ENCODE measurements at regions not wholly inside any gene's neighbourhood (a gene's known extent, or its start where the extent isn't known, plus 50 kb on each side); places are given as distances from the start of the nearest gene placed in this dataset.

DNA sequence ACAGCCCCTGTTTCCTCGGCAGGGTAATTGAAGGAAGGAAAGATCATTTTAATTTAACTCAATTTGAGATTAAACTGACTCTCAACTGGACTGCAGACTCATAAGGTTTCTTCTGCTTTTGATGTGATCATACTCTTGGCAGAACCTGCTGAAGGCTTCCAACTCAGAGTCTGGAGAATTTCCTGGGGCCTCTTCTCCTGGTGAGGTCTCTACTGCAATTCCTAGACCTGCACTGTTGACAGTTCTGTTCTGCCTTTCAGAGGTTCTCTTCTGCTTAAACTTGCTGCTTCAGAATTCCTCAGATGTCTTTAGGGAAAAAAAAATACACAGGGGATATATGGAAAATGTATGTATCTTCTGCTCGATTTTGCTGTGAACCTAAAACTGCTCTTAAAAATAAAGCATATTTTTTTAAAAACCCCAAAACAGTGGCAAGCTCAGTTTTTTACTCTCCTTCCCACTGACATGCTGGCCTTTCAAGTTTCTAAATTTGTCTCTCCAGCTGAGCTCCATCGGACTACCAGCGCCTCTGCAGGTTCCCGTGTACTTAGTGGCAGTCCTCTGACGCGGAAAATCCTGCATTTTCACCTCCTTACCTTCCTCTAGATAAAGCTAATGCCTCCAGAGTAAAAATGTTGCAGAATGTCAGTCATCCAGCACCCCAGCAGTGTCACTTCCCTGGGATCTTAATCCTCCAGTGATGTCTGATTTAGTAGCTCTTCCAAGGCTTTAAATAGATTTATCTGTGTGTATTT, 733.5 kb upstream of the SGCG start:
- Histone ChIP-seq H3K27me3 (no peaks in the 10 kb centered on the region), H3K9me3 (no peaks in the 10 kb centered on the region), H3K4me3 (no peak overlapping the region), H3K27ac (no peak overlapping the region), H3K36me3 (no peaks in the 10 kb centered on the region), H3K4me1 (peaks cover 8% of the 10 kb centered on the region in 2 donors)
- in situ Hi-C loops (cut with MboI; ENCODE audit: low sequenced_read_pairs in 4 of 4), result no loop called here
- TF ChIP-seq, protein P1, sequence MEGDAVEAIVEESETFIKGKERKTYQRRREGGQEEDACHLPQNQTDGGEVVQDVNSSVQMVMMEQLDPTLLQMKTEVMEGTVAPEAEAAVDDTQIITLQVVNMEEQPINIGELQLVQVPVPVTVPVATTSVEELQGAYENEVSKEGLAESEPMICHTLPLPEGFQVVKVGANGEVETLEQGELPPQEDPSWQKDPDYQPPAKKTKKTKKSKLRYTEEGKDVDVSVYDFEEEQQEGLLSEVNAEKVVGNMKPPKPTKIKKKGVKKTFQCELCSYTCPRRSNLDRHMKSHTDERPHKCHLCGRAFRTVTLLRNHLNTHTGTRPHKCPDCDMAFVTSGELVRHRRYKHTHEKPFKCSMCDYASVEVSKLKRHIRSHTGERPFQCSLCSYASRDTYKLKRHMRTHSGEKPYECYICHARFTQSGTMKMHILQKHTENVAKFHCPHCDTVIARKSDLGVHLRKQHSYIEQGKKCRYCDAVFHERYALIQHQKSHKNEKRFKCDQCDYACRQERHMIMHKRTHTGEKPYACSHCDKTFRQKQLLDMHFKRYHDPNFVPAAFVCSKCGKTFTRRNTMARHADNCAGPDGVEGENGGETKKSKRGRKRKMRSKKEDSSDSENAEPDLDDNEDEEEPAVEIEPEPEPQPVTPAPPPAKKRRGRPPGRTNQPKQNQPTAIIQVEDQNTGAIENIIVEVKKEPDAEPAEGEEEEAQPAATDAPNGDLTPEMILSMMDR (IDR thresholded peaks at IDR 0.05 in 4 of 5, conservative IDR thresholded peaks at IDR 0.05 in 1 of 5), result no peak
- TF ChIP-seq POLR2A (IDR thresholded peaks at IDR 0.05), result no peak
- ATAC-seq (no peak), DNase-seq (no peak)
- intact Hi-C loops (cut with DNase I; ENCODE audit: low total_unique reads), result no loop called here

DNA sequence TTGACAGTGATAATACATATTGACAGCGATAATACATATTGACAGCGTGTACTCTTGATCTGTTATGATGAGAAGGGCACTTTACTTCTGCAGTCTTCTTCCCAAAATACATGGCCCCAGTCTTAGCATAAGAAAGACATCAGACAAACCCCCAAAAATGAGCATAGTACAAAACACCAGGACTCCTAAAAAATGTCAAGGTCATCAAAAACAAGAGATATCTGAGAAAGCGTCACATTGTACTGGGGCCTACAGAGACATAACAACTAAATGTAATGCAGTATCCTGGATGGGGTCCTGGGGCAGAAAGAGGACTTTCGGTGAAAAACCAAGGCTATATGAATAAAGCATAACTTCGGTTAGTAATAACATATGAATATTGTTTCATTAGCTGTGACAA, 731.5 kb upstream of the SGCG start:
- in situ Hi-C loops (cut with MboI; ENCODE audit: low sequenced_read_pairs in 4 of 4) (no loop called here), intact Hi-C loops (cut with DNase I; ENCODE audit: low total_unique reads) (no loop called here)
- no peak for ATAC-seq
- Histone ChIP-seq H3K4me1 (peaks cover 8% of the 10 kb centered on the region in 2 donors), H3K4me3 (no peak overlapping the region), H3K27me3 (no peaks in the 10 kb centered on the region), H3K36me3 (no peaks in the 10 kb centered on the region), H3K27ac (no peak overlapping the region), H3K9me3 (no peaks in the 10 kb centered on the region)
- no peak for DNase-seq
- no peak for TF ChIP-seq POLR2A (IDR thresholded peaks at IDR 0.05)
- TF ChIP-seq, protein P1 (IDR thresholded peaks at IDR 0.05 in 4 of 5, conservative IDR thresholded peaks at IDR 0.05 in 1 of 5), result no peak

DNA sequence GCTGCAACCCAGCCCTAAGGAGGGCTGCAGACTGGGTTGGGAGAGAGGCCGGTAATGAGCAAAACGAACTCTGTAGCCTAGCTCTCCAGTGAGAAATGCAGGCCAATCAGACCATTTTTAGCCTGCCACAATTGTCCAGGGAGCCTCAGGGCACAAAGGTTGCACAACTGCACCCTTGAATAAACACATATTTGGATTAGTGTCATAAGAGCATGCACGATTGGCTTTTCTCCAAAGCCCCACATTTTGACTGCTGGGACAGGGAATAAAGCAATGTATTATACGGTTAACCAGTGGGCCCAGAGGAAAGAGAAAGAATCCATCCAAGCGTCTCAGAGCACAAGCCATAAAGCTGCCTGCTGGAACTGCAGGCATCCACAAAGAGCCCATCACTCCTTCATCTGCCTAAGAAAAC, 729.4 kb upstream of the SGCG start:
- Histone ChIP-seq H3K27ac (no peak overlapping the region), H3K9me3 (no peaks in the 10 kb centered on the region), H3K36me3 (no peaks in the 10 kb centered on the region), H3K4me1 (peaks cover 8% of the 10 kb centered on the region in 2 donors), H3K4me3 (no peak overlapping the region), H3K27me3 (no peaks in the 10 kb centered on the region)
- in situ Hi-C loops (cut with MboI; ENCODE audit: low sequenced_read_pairs in 4 of 4), result no loop called here
- DNase-seq (peak; percentile 17 to 23), ATAC-seq (peak; percentile 39 to 77)
- no peak for TF ChIP-seq POLR2A (IDR thresholded peaks at IDR 0.05)
- TF ChIP-seq, protein P1 (IDR thresholded peaks at IDR 0.05 in 4 of 5, conservative IDR thresholded peaks at IDR 0.05 in 1 of 5), result no peak
- intact Hi-C loops (cut with DNase I; ENCODE audit: low total_unique reads), result no loop called here

DNA sequence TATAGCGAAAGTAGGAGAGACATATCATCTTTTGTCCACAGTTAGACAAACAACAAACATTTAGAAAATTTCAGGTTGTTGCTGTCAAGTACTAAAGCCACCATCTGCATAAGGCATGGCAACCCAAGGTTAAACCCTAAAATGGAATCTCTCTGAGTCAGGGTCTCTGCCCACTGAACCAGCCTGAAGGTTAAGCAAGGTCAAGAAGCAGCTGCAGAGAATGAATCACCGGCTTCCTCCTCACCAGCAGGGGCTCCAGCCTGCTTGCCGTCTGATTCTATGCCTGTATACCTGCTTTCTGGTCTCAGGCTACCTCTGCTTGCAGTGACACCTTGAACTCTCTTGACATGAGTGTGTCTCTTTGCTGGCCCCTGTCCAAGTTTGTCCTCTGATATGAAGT, 726.2 kb upstream of the SGCG start:
- H3K36me3 ChIP-seq, result no peaks in the 10 kb centered on the region
- ATAC-seq, result no peak
- no peak for DNase-seq
- TF ChIP-seq, protein P1 (IDR thresholded peaks at IDR 0.05 in 4 of 5, conservative IDR thresholded peaks at IDR 0.05 in 1 of 5), result no peak
- TF ChIP-seq POLR2A (IDR thresholded peaks at IDR 0.05), result no peak
- no peak overlapping the region for H3K27ac ChIP-seq
- in situ Hi-C loops (cut with MboI; ENCODE audit: low sequenced_read_pairs in 4 of 4) (no loop called here), intact Hi-C loops (cut with DNase I; ENCODE audit: low total_unique reads) (no loop called here)
- H3K9me3 ChIP-seq, result no peaks in the 10 kb centered on the region
- H3K4me1 ChIP-seq, result peaks cover 8% of the 10 kb centered on the region in 2 donors
- H3K4me3 ChIP-seq, result no peak overlapping the region
- no peaks in the 10 kb centered on the region for H3K27me3 ChIP-seq

DNA sequence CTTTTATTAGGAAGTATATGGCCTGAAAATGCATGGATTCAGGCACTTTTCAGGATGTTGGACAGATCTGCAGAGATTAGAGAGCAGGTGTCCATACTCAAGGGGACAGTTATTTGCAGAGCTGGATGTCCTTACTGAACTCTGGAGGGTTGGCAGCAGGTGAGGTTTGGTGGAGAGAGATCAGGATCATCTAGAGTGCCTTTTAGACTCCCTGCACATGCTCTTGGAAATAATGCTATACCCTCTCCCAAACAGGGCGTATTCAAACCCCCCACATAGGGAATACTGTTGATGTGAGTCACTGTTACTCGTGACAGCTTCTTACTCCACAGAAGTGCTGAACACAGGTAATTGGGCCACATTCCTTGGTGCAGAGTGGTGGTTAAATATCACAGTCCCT, 725.7 kb upstream of the SGCG start:
- Histone ChIP-seq H3K27ac (no peak overlapping the region), H3K4me3 (no peak overlapping the region), H3K4me1 (peaks cover 8% of the 10 kb centered on the region in 2 donors), H3K27me3 (no peaks in the 10 kb centered on the region), H3K36me3 (no peaks in the 10 kb centered on the region), H3K9me3 (no peaks in the 10 kb centered on the region)
- no peak for DNase-seq
- ATAC-seq, result no peak
- in situ Hi-C loops (cut with MboI; ENCODE audit: low sequenced_read_pairs in 4 of 4) (no loop called here), intact Hi-C loops (cut with DNase I; ENCODE audit: low total_unique reads) (no loop called here)
- no peak for TF ChIP-seq POLR2A (IDR thresholded peaks at IDR 0.05)
- TF ChIP-seq, protein P1 (IDR thresholded peaks at IDR 0.05 in 4 of 5, conservative IDR thresholded peaks at IDR 0.05 in 1 of 5), result no peak

Measured in gastrocnemius medialis (tissue), 4 donors.